ENCODE measurements at regions not wholly inside any gene's neighbourhood (a gene's known extent, or its start where the extent isn't known, plus 50 kb on each side); places are given as distances from the start of the nearest gene placed in this dataset.

GRCh38 chr7:41627645-41628298, 75.1 kb downstream of the INHBA start:
- Histone ChIP-seq H3K27me3 (ENCODE audit: control insufficient read depth, insufficient read depth, low read length) (no peaks in the 10 kb centered on the region), H3K27ac (ENCODE audit: low read length) (no peak overlapping the region), H3K4me1 (ENCODE audit: control insufficient read depth, insufficient read depth, low read length) (no peaks in the 10 kb centered on the region), H3K36me3 (ENCODE audit: control insufficient read depth, insufficient read depth, low read length) (no peaks in the 10 kb centered on the region), H3K4me3 (ENCODE audit: low read length) (no peak overlapping the region), H3K9me3 (ENCODE audit: control insufficient read depth, insufficient read depth, low read length) (no peaks in the 10 kb centered on the region)
- Mint-ChIP-seq H3K27me3 (ENCODE audit: low read depth in 2 of 2) (no peaks in the 10 kb centered on the region), H3K4me1 (no peaks in the 10 kb centered on the region), H3K36me3 (no peaks in the 10 kb centered on the region), H3K27ac (no peak overlapping the region), H3K9me3 (peaks cover 0 to 2% of the 10 kb centered on the region in 2 donors), H3K4me3 (no peak overlapping the region)
- ATAC-seq (no peak), DNase-seq (no peak)
- intact Hi-C loops (cut with micrococcal nuclease) = no loop called here
- WGBS (ENCODE audit: insufficient coverage) = 87% methylated on average over 6 of the region's 8 CpGs
- TF ChIP-seq CTCF (IDR thresholded peaks at IDR 0.05) = no peak

GRCh38 chr7:41624818-41625217, 78.1 kb downstream of the INHBA start:
- Mint-ChIP-seq H3K27ac (no peak overlapping the region), H3K36me3 (no peaks in the 10 kb centered on the region), H3K4me1 (no peaks in the 10 kb centered on the region), H3K27me3 (ENCODE audit: low read depth in 2 of 2) (no peaks in the 10 kb centered on the region), H3K9me3 (peaks cover 6 to 10% of the 10 kb centered on the region in 2 donors), H3K4me3 (no peak overlapping the region)
- peaks cover 3% of the 10 kb centered on the region for H3K9me3 ChIP-seq (ENCODE audit: control insufficient read depth, insufficient read depth, low read length)
- no peaks in the 10 kb centered on the region for H3K27me3 ChIP-seq (ENCODE audit: control insufficient read depth, insufficient read depth, low read length)
- DNase-seq (no peak), ATAC-seq (no peak)
- H3K4me3 ChIP-seq (ENCODE audit: low read length) = no peak overlapping the region
- no peaks in the 10 kb centered on the region for H3K4me1 ChIP-seq (ENCODE audit: control insufficient read depth, insufficient read depth, low read length)
- no peaks in the 10 kb centered on the region for H3K36me3 ChIP-seq (ENCODE audit: control insufficient read depth, insufficient read depth, low read length)
- TF ChIP-seq CTCF (IDR thresholded peaks at IDR 0.05) = no peak
- intact Hi-C loops (cut with micrococcal nuclease) = no loop called here
- no peak overlapping the region for H3K27ac ChIP-seq (ENCODE audit: low read length)

- no peak overlapping the region for H3K4me3 Mint-ChIP-seq
- H3K36me3 ChIP-seq (ENCODE audit: control insufficient read depth, insufficient read depth, low read length) = no peaks in the 10 kb centered on the region
- H3K4me1 Mint-ChIP-seq = no peaks in the 10 kb centered on the region
- no peaks in the 10 kb centered on the region for H3K4me1 ChIP-seq (ENCODE audit: control insufficient read depth, insufficient read depth, low read length)
- H3K27me3 Mint-ChIP-seq (ENCODE audit: low read depth in 2 of 2) = no peaks in the 10 kb centered on the region
- DNase-seq (no peak), ATAC-seq (no peak)
- H3K27me3 ChIP-seq (ENCODE audit: control insufficient read depth, insufficient read depth, low read length) = no peaks in the 10 kb centered on the region
- no peak overlapping the region for H3K27ac Mint-ChIP-seq
- no peak overlapping the region for H3K27ac ChIP-seq (ENCODE audit: low read length)
- TF ChIP-seq CTCF (IDR thresholded peaks at IDR 0.05) = no peak
- H3K9me3 Mint-ChIP-seq = peaks cover 6 to 8% of the 10 kb centered on the region in 2 donors
- intact Hi-C loops (cut with micrococcal nuclease) = no loop called here
- WGBS (ENCODE audit: insufficient coverage) = 83% methylated on average over 7 of the region's 7 CpGs
- H3K36me3 Mint-ChIP-seq = no peaks in the 10 kb centered on the region
- H3K4me3 ChIP-seq (ENCODE audit: low read length) = no peak overlapping the region
- H3K9me3 ChIP-seq (ENCODE audit: control insufficient read depth, insufficient read depth, low read length) = peaks cover 3% of the 10 kb centered on the region
Measured at GRCh38 chr7:41621953-41622831, 80.7 kb downstream of the INHBA start.

All from natural killer cell (primary cell).